Activated CD8-positive, alpha-beta T cell treated with anti-CD3 and anti-CD28 coated beads for 36 hours (primary cell): ENCODE measurements at regions not wholly inside any gene's neighbourhood (a gene's known extent, or its start where the extent isn't known, plus 50 kb on each side); places are given as distances from the start of the nearest gene placed in this dataset.

Experiments
- ATAC-seq: fragments of 200-7000 bp; cut with Tn5 transposase; one replicate; pipeline ENCODE4 v1.10.0; 2021; ENCODE audit warnings: mild to moderate bottlenecking, moderate library complexity
- CTCF ChIA-PET: fragments of 350-600 bp; sonication (Branson Sonifier 250); formaldehyde crosslinking; loops from one replicate; lab custom pipeline; 2021; ENCODE audit warnings: antibody characterized with exemption; lab: Charles Lee
- POLR2A ChIA-PET: fragments of 350-600 bp; sonication (Branson Sonifier 250); formaldehyde crosslinking; loops from one replicate; lab custom pipeline; 2021; ENCODE audit warnings: antibody characterized with exemption; lab: Charles Lee
- DNase-seq: peaks from one replicate; pipeline ENCODE4 v3.0.0-alpha.2; 2020
- H3K27ac Mint-ChIP-seq: one replicate; pipeline ENCODE4 v1.8.0; 2021; ENCODE audit warnings: mild to moderate bottlenecking, mixed read lengths
- H3K27me3 Mint-ChIP-seq: one replicate; pipeline ENCODE4 v1.8.0; 2021; ENCODE audit warnings: mixed read lengths
- H3K36me3 Mint-ChIP-seq: one replicate; pipeline ENCODE4 v1.8.0; 2021; ENCODE audit warnings: low read depth, mixed read lengths
- H3K4me1 Mint-ChIP-seq: one replicate; pipeline ENCODE4 v1.8.0; 2021; ENCODE audit warnings: low read depth, mixed read lengths
- H3K4me3 Mint-ChIP-seq: one replicate; pipeline ENCODE4 v1.8.0; 2021; ENCODE audit warnings: mild to moderate bottlenecking, moderate library complexity, mixed read lengths
- H3K9me3 Mint-ChIP-seq: one replicate; pipeline ENCODE4 v1.8.0; 2021; ENCODE audit warnings: mixed read lengths
- CTCF ChIP-seq: fragments of 200-600 bp; IDR thresholded peaks from one replicate; pipeline ENCODE4 v1.8.0; 2022; ENCODE audit warnings: antibody characterized with exemption, mild to moderate bottlenecking
- intact Hi-C: fragments of 100-400 bp; cut with micrococcal nuclease; formaldehyde crosslinking; loops from one replicate; pipeline ENCODE4 v1.10.0; 2022

GRCh38 chr6:10331334-10331968 is 83.4 kb downstream of the TFAP2A start:
- intact Hi-C loops: no loop called here
- TF ChIP-seq CTCF: no peak
- no peak for DNase-seq
- H3K9me3 Mint-ChIP-seq: no peaks in the 10 kb centered on the region
- H3K36me3 Mint-ChIP-seq: no peaks in the 10 kb centered on the region
- POLR2A ChIA-PET: no interaction called here
- ATAC-seq: no peak
- no peak overlapping the region for H3K4me3 Mint-ChIP-seq
- peaks cover 4% of the 10 kb centered on the region for H3K27me3 Mint-ChIP-seq
- H3K4me1 Mint-ChIP-seq: no peaks in the 10 kb centered on the region
- H3K27ac Mint-ChIP-seq: no peak overlapping the region
- CTCF ChIA-PET: interaction anchor here (0.6 to 1.0 kb wide), 2 partner anchors 37 to 147 kb away, joined by 3 read pairs; no protein-coding TSS in a partner anchor

GRCh38 chr6:10330515-10330914 is 84.4 kb downstream of the TFAP2A start:
- Mint-ChIP-seq H3K4me3 (no peak overlapping the region), H3K27ac (no peak overlapping the region), H3K4me1 (no peaks in the 10 kb centered on the region), H3K36me3 (no peaks in the 10 kb centered on the region), H3K27me3 (peaks cover 4% of the 10 kb centered on the region), H3K9me3 (no peaks in the 10 kb centered on the region)
- CTCF ChIA-PET: no interaction called here
- POLR2A ChIA-PET: no interaction called here
- DNase-seq (no peak), ATAC-seq (no peak)
- no peak for TF ChIP-seq CTCF
- intact Hi-C loops: no loop called here

GRCh38 chr6:10323018-10323417 is 91.9 kb downstream of the TFAP2A start:
- no peak for DNase-seq
- ChIA-PET CTCF (no interaction called here), POLR2A (no interaction called here)
- Mint-ChIP-seq H3K27me3 (no peaks in the 10 kb centered on the region), H3K36me3 (no peaks in the 10 kb centered on the region), H3K4me3 (no peak overlapping the region), H3K9me3 (peaks cover 8% of the 10 kb centered on the region), H3K27ac (no peak overlapping the region), H3K4me1 (no peaks in the 10 kb centered on the region)
- TF ChIP-seq CTCF: no peak
- intact Hi-C loops: no loop called here
- ATAC-seq: no peak

GRCh38 chr6:10320291-10320690 is 94.6 kb downstream of the TFAP2A start:
- DNase-seq (no peak), ATAC-seq (no peak)
- Mint-ChIP-seq H3K4me1 (no peaks in the 10 kb centered on the region), H3K9me3 (peaks cover 8% of the 10 kb centered on the region), H3K4me3 (no peak overlapping the region), H3K27me3 (no peaks in the 10 kb centered on the region), H3K36me3 (no peaks in the 10 kb centered on the region), H3K27ac (no peak overlapping the region)
- no peak for TF ChIP-seq CTCF
- intact Hi-C loops: no loop called here
- ChIA-PET POLR2A (no interaction called here), CTCF (no interaction called here)

GRCh38 chr6:10316373-10316721 is 98.5 kb downstream of the TFAP2A start:
- CTCF ChIA-PET: no interaction called here
- intact Hi-C loops: no loop called here

More at GRCh38 chr6:10316373-10316721, 98.5 kb downstream of the TFAP2A start:
- H3K9me3 Mint-ChIP-seq: peaks cover 8% of the 10 kb centered on the region
- no peak overlapping the region for H3K4me3 Mint-ChIP-seq
- H3K36me3 Mint-ChIP-seq: no peaks in the 10 kb centered on the region
- no peaks in the 10 kb centered on the region for H3K27me3 Mint-ChIP-seq
- no peak overlapping the region for H3K27ac Mint-ChIP-seq
- no peak for DNase-seq
- TF ChIP-seq CTCF: no peak
- no peak for ATAC-seq
- POLR2A ChIA-PET: no interaction called here
- H3K4me1 Mint-ChIP-seq: no peaks in the 10 kb centered on the region
